ENCODE measurements at regions not wholly inside any gene's neighbourhood (a gene's known extent, or its start where the extent isn't known, plus 50 kb on each side); places are given as distances from the start of the nearest gene placed in this dataset.

DNA sequence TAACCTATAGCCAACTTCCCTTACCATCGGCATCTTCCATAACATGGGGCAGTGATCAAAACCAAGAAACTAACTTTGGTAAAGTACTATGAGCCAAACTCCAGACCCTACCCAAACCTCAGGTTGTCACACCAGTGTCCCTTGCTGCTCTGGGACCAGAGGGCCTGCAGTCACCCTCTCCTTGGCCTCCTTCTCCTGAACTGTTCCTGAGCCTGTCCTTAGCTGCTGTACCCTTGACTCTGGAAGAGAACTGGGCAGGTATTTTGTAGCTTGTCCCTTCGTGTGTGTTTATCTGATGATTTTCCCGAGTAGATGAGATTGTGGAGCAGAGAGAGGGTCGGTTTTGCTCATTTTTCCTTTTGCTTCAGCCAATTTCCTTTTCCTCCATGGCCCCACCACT, 240.4 kb downstream of the SYK start:
- H2AFZ ChIP-seq (ENCODE audit: low read depth, low read length): no peak overlapping the region
- no peaks in the 10 kb centered on the region for H3K36me3 ChIP-seq (ENCODE audit: insufficient read depth, low read length)
- H3K4me1 ChIP-seq (ENCODE audit: insufficient read depth, low read length): peaks cover 8% of the 10 kb centered on the region
- H3K9me3 ChIP-seq (ENCODE audit: low read length): no peaks in the 10 kb centered on the region
- no peaks in the 10 kb centered on the region for H3K27me3 ChIP-seq (ENCODE audit: insufficient read depth, low read length)
- H3K4me3 ChIP-seq (ENCODE audit: low read length): no peak overlapping the region

DNA sequence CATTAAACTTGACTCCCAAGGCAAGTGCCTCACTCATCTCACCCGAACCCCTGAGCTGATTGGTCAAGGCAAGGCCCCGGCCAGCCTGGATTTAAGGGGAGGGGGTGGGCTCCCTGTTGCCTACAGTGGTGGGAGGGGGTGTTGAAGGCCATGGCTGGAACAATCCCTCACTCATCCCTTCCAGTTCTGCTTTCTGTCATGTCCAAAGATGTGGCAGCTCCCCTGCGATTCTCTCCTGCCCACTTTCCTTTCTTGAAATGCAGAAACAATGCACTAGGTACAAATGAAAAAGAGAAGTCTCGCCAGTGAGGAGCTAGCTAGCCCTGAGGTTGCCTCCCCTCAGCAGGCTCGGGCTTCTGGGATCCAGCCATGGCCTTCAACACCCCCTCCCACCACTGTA, 240.9 kb downstream of the SYK start:
- H3K36me3 ChIP-seq (ENCODE audit: insufficient read depth, low read length): no peaks in the 10 kb centered on the region
- no peak overlapping the region for H3K4me3 ChIP-seq (ENCODE audit: low read length)
- H2AFZ ChIP-seq (ENCODE audit: low read depth, low read length): no peak overlapping the region
- H3K4me1 ChIP-seq (ENCODE audit: insufficient read depth, low read length): peaks cover 8% of the 10 kb centered on the region
- H3K9me3 ChIP-seq (ENCODE audit: low read length): no peaks in the 10 kb centered on the region
- H3K27me3 ChIP-seq (ENCODE audit: insufficient read depth, low read length): no peaks in the 10 kb centered on the region

DNA sequence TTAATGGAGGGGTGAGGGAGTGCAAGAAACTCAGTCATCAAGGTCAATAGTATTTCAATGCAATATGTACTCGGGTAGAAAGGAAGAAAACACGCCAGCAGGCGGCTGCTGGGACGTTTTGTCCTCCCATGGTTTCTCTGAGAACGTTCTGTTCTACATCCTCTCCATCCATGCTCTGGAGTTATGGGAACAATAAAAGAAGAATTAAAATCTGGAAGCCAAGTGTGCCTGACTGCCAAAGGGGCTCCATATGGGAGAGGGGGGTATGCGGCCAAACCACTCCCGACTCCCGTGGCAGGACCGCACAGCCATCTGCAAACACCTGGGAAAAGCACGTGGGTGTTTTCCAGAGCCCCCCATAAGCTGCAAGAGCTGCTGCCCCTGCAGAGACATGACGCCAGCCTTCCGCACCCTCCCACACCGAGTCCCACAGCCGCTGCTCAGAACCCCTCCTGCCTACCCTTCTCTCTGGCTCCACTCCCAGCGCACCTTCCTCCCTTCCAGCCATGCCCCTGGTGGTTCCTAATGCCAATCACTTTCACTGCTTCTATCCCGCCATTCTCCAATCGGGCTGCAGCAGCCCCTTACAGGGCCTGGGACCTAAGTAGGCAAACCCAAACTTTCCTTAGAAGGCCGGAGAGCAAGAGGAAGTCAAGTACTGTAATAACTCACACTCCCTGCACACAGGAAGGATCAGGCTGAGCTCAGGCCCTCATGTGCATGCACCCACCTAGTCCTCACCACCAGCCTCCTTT, 241.6 kb downstream of the SYK start:
- no peak overlapping the region for H3K4me3 ChIP-seq (ENCODE audit: low read length)
- no peak overlapping the region for H2AFZ ChIP-seq (ENCODE audit: low read depth, low read length)
- no peaks in the 10 kb centered on the region for H3K9me3 ChIP-seq (ENCODE audit: low read length)
- H3K27me3 ChIP-seq (ENCODE audit: insufficient read depth, low read length): no peaks in the 10 kb centered on the region
- no peaks in the 10 kb centered on the region for H3K36me3 ChIP-seq (ENCODE audit: insufficient read depth, low read length)
- H3K4me1 ChIP-seq (ENCODE audit: insufficient read depth, low read length): peaks cover 2% of the 10 kb centered on the region

DNA sequence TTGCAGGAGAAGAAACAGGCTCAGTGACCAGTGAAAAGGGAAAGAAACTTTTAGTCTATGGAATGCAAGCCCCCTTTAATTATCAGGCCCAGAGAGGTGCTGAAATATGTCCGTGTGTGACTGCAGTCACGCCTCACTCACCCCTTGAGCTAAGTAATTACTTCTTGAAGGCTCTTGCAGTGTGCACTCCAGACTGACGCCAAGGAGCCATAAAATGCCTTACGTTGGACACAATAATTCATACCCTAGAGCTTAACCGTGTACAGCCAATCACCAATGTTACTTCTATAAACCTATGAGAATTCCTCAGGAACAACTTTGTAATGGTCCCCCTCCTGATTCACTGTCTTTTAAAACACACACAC, 242.2 kb downstream of the SYK start:
- Histone ChIP-seq H2AFZ (ENCODE audit: low read depth, low read length) (no peak overlapping the region), H3K4me1 (ENCODE audit: insufficient read depth, low read length) (no peaks in the 10 kb centered on the region), H3K9me3 (ENCODE audit: low read length) (no peaks in the 10 kb centered on the region), H3K4me3 (ENCODE audit: low read length) (no peak overlapping the region), H3K27me3 (ENCODE audit: insufficient read depth, low read length) (no peaks in the 10 kb centered on the region), H3K36me3 (ENCODE audit: insufficient read depth, low read length) (no peaks in the 10 kb centered on the region)

DNA sequence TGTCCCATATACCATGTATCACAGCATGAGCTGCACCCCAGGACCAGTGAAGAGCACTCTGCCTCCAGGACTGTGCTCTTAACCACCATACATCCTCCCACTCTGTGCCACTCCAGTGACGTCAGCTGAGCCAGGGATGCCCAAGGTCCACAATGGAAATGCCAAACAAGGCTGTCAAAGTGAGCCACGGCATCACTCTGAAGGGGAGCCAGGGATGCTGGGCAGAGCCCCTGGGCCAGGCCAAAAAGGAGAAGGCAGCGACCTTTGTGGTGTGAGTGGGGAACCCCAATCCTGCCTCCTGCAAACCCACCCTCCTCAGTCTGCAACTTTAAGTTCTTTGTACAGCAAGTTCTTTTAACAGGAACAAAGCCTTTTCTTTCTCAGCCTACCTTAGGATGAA, 242.7 kb downstream of the SYK start:
- Histone ChIP-seq H3K4me1 (ENCODE audit: insufficient read depth, low read length) (no peaks in the 10 kb centered on the region), H3K4me3 (ENCODE audit: low read length) (no peak overlapping the region), H3K9me3 (ENCODE audit: low read length) (no peaks in the 10 kb centered on the region), H2AFZ (ENCODE audit: low read depth, low read length) (no peak overlapping the region), H3K27me3 (ENCODE audit: insufficient read depth, low read length) (no peaks in the 10 kb centered on the region), H3K36me3 (ENCODE audit: insufficient read depth, low read length) (no peaks in the 10 kb centered on the region)

DNA sequence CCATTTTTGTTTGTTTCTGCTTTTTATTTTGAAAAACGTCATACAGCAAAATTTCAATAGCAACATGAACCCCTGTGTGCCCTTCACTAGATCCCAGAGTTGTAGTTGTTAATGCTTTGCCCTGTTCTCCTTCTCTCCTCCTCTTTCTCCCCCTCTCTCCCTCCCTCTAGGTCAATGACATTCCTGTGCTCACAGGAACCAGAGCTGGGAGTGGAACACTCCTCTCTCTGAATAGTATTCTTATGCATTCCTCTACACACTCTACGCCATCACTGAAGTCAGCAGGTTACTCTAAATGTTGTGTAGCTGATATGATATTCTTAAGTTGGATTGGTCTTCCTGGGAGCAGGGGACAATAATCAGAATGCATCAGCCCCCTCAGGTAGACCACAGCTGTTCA, 243.4 kb downstream of the SYK start:
- H3K36me3 ChIP-seq (ENCODE audit: insufficient read depth, low read length): no peaks in the 10 kb centered on the region
- no peaks in the 10 kb centered on the region for H3K9me3 ChIP-seq (ENCODE audit: low read length)
- no peak overlapping the region for H3K4me3 ChIP-seq (ENCODE audit: low read length)
- no peak overlapping the region for H2AFZ ChIP-seq (ENCODE audit: low read depth, low read length)
- H3K4me1 ChIP-seq (ENCODE audit: insufficient read depth, low read length): no peaks in the 10 kb centered on the region
- H3K27me3 ChIP-seq (ENCODE audit: insufficient read depth, low read length): no peaks in the 10 kb centered on the region

DNA sequence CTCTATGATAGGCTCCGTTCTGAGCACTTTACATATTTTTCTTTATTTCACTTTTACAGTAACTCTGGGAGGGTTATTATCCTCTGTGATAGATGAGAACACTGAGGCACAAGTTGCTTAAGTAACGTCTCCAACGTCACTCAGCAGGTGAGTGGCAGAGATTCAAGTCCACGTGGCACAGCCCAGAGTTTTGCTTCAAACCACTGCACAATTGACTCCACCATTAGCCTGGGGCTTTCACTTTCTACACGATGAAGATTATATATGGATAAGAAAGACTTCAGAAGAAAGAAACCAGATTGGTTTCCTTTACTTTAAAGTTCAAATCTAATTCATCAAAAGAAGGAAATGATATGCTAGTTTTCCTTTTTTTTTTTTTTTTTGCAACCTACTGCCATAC, 245.9 kb downstream of the SYK start:
- H2AFZ ChIP-seq (ENCODE audit: low read depth, low read length): no peak overlapping the region

DNA sequence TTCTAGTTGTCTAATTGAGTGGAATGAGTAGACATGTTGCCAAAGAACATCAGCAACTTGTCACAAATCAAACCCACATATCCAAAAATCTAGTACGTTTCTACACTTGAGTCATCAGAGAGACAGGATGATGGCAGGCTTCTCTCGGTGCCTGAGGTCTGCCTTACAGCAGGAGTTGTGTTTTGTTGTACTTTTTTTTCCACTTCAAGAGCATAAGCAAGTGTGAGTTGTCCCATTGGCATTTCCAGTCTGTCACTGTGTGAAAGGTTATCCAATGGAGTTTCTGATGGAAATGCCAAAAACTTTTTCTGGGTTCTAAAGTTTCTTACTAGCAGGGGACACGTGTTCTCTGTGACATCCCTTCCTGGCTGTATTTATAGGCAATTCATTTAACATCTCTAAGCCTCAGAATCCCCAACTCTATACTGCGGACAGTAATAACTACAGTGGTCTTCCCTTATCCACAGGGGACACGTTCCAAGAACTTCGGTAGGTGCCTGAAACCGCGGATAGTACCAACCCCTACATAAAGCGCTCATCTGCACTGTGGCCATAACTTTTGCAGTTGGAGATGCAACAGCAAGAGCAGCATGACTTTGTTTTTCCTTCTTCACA, 246.5 kb downstream of the SYK start:
- Histone ChIP-seq H3K27me3 (ENCODE audit: insufficient read depth, low read length) (no peaks in the 10 kb centered on the region), H3K4me1 (ENCODE audit: insufficient read depth, low read length) (no peaks in the 10 kb centered on the region), H3K36me3 (ENCODE audit: insufficient read depth, low read length) (no peaks in the 10 kb centered on the region), H3K9me3 (ENCODE audit: low read length) (no peaks in the 10 kb centered on the region), H3K4me3 (ENCODE audit: low read length) (no peak overlapping the region), H2AFZ (ENCODE audit: low read depth, low read length) (no peak overlapping the region)

More for the DNA sequence above, 245.9 kb downstream of the SYK start:
- no peaks in the 10 kb centered on the region for H3K9me3 ChIP-seq (ENCODE audit: low read length)
- no peaks in the 10 kb centered on the region for H3K27me3 ChIP-seq (ENCODE audit: insufficient read depth, low read length)
- H3K4me3 ChIP-seq (ENCODE audit: low read length): no peak overlapping the region
- H3K4me1 ChIP-seq (ENCODE audit: insufficient read depth, low read length): no peaks in the 10 kb centered on the region
- no peaks in the 10 kb centered on the region for H3K36me3 ChIP-seq (ENCODE audit: insufficient read depth, low read length)

DNA sequence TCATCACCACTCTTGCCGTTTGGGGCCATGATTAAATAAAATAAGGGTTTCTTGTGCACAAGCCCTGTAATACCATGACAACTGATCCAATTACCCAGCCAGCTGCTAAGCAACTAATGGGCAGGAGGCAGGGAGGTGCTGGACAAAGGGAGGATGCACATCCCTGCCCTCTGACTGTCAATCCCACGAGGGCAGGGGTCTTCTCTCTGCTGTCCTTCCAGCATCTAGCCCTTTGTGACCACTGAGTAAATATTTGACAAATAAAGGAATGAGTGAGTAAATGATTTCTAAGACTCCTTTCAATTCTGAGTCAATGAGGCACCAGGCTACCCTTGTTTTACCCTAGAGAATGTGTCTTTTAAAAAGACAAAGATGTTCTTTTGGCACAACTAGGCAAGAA, 247.1 kb downstream of the SYK start:
- Histone ChIP-seq H3K4me1 (ENCODE audit: insufficient read depth, low read length) (no peaks in the 10 kb centered on the region), H2AFZ (ENCODE audit: low read depth, low read length) (no peak overlapping the region), H3K4me3 (ENCODE audit: low read length) (no peak overlapping the region), H3K9me3 (ENCODE audit: low read length) (no peaks in the 10 kb centered on the region), H3K36me3 (ENCODE audit: insufficient read depth, low read length) (no peaks in the 10 kb centered on the region), H3K27me3 (ENCODE audit: insufficient read depth, low read length) (no peaks in the 10 kb centered on the region)

DNA sequence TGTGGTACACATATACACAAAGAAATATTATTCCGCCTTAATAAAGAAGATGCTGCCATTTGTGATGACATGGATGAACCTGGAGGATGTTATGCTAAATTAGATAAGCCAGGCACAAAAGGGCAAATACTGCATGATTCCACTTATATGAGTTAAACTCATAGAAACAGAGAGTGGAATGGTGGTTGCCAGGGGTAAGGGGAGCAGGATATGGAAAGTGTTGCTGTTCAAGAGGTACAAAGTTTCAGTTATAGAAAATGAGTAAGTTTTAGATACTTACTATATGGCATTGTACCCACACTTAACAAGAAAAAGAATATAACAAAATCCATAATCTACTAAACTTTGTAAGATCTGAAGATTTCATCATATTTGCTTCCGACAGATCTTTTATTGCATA, 252.2 kb downstream of the SYK start:
- H2AFZ ChIP-seq (ENCODE audit: low read depth, low read length): no peak overlapping the region
- H3K9me3 ChIP-seq (ENCODE audit: low read length): no peaks in the 10 kb centered on the region
- no peaks in the 10 kb centered on the region for H3K4me1 ChIP-seq (ENCODE audit: insufficient read depth, low read length)
- no peaks in the 10 kb centered on the region for H3K27me3 ChIP-seq (ENCODE audit: insufficient read depth, low read length)
- H3K4me3 ChIP-seq (ENCODE audit: low read length): no peak overlapping the region
- H3K36me3 ChIP-seq (ENCODE audit: insufficient read depth, low read length): no peaks in the 10 kb centered on the region

DNA sequence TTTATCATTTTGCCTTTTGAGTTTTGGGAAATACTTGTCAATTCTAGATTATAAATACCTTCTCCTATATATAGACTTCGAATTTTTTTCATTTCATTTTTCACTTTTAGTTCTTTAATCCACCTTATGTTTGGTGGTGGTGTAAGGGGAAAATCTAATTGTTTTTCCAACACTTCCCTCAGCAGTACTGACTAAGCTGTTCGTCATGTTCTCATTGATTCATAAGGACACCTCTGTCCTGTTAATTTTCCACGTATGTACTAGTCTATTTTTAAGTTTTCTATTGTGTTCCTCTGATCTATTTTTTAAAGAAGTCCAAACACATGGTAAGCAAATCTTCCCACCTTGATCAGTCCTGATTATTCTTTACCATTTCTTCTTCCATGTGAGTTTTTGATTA, 254.2 kb downstream of the SYK start:
- Histone ChIP-seq H3K4me1 (ENCODE audit: insufficient read depth, low read length) (no peaks in the 10 kb centered on the region), H3K4me3 (ENCODE audit: low read length) (no peak overlapping the region), H3K36me3 (ENCODE audit: insufficient read depth, low read length) (no peaks in the 10 kb centered on the region), H3K27me3 (ENCODE audit: insufficient read depth, low read length) (no peaks in the 10 kb centered on the region), H3K9me3 (ENCODE audit: low read length) (no peaks in the 10 kb centered on the region), H2AFZ (ENCODE audit: low read depth, low read length) (no peak overlapping the region)

DNA sequence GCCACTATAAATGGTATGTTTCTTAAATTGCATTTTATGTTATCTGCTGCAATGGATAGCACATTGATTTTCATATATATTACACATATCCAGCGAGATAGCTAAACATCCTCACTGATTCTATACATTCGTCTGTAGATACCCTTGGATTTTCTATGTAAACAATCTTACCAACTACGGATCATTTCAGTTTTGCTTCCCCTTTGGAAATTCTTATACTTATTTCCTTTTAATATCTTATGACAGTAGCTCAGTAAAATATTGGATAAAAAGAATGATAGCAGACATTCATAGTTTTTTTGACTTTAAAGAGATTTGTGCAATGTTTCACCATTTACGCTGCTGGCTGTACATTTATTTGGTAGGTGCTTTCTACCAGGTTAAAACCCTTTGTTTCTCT, 254.9 kb downstream of the SYK start:
- Histone ChIP-seq H2AFZ (ENCODE audit: low read depth, low read length) (no peak overlapping the region), H3K36me3 (ENCODE audit: insufficient read depth, low read length) (no peaks in the 10 kb centered on the region), H3K4me1 (ENCODE audit: insufficient read depth, low read length) (no peaks in the 10 kb centered on the region), H3K9me3 (ENCODE audit: low read length) (no peaks in the 10 kb centered on the region), H3K4me3 (ENCODE audit: low read length) (no peak overlapping the region), H3K27me3 (ENCODE audit: insufficient read depth, low read length) (no peaks in the 10 kb centered on the region)

DNA sequence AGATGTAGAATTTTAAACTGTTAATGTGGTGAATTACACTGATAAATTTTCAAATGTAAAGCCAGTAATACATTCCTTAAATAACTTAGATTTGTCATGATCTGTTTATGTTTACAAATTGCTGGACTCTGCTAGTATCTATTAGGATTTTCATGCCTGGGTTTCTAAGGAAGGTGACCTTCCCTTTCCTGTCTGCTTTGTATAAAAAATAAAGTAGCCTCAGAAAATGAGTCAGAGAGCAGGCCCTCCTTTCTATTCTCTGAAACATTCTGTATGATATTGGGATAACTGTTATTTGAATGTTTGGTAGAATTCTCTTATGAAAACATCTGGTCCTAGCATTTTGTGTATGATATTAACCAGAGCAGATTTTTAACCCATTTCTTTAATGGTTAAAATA, 255.3 kb downstream of the SYK start:
- no peaks in the 10 kb centered on the region for H3K4me1 ChIP-seq (ENCODE audit: insufficient read depth, low read length)
- H3K36me3 ChIP-seq (ENCODE audit: insufficient read depth, low read length): no peaks in the 10 kb centered on the region
- no peak overlapping the region for H2AFZ ChIP-seq (ENCODE audit: low read depth, low read length)
- H3K4me3 ChIP-seq (ENCODE audit: low read length): no peak overlapping the region
- H3K27me3 ChIP-seq (ENCODE audit: insufficient read depth, low read length): no peaks in the 10 kb centered on the region
- no peaks in the 10 kb centered on the region for H3K9me3 ChIP-seq (ENCODE audit: low read length)

DNA sequence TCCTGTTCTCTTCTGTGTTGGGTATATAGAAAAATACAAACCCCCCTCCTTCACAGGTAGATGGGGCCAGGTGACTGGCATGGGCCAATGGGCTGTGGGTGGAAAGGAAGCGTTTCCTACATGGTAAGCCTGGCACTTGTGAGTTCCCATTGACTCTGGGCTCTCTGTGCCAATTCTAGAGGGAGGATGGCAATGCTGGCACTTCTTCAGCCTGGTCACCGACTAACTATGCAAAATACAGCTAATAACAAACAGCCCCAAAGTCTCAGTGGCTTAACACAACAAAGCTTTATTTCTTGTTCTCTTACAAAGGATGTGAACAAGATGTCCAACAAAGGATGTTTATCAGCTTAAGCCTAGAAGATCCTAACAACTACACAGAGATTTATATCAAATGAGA, 258.1 kb downstream of the SYK start:
- H3K9me3 ChIP-seq (ENCODE audit: low read length): no peaks in the 10 kb centered on the region
- no peak overlapping the region for H3K4me3 ChIP-seq (ENCODE audit: low read length)
- H3K36me3 ChIP-seq (ENCODE audit: insufficient read depth, low read length): no peaks in the 10 kb centered on the region
- no peaks in the 10 kb centered on the region for H3K4me1 ChIP-seq (ENCODE audit: insufficient read depth, low read length)
- no peak overlapping the region for H2AFZ ChIP-seq (ENCODE audit: low read depth, low read length)
- H3K27me3 ChIP-seq (ENCODE audit: insufficient read depth, low read length): no peaks in the 10 kb centered on the region
